ENCODE measurements at regions not wholly inside any gene's neighbourhood (a gene's known extent, or its start where the extent isn't known, plus 50 kb on each side); places are given as distances from the start of the nearest gene placed in this dataset.

DNA sequence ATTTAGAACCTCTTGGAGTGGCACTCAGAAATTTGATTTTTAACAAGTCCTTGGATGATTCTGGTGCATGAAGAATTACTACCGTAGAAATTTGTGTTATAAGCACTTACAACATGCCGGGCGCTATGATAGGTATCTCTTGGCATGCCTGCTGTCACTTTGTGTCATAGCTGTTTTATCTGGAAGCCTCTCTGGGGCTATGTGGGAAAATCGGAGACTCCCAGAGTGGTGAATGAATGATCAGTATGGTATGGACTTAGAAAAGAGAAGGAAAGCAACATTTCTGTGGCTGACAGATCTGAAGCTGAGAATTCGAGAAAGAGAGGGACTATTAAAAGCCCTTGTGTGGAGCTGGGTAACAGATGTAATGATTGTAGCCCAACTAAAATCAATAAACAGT lies 177.4 kb upstream of the MAMLD1 start:
- Histone ChIP-seq H3K4me1 (ENCODE audit: control insufficient read depth, insufficient read depth, low read depth, low read length) (no peaks in the 10 kb centered on the region), H3K4me2 (ENCODE audit: low read length, poor library complexity, severe bottlenecking) (no peak overlapping the region), H3K27ac (ENCODE audit: low read length, poor library complexity, severe bottlenecking) (no peak overlapping the region), H3K27me3 (ENCODE audit: control insufficient read depth in 1 of 2, insufficient read depth in 1 of 2, low read length in 2 of 2) (peaks cover 0 to 18% of the 10 kb centered on the region in 2 experiments), H2BK120ac (ENCODE audit: low read depth, low read length) (no peak overlapping the region), H3K14ac (ENCODE audit: low read length in 2 of 2) (no peak overlapping the region), H3K4me3 (ENCODE audit: insufficient read depth in 1 of 2, low read depth in 1 of 2, low read length in 2 of 2) (no peak overlapping the region), H3K79me1 (replicated peaks; ENCODE audit: low read length, poor library complexity, severe bottlenecking) (no peaks in the 10 kb centered on the region), H3K4ac (ENCODE audit: low read depth in 1 of 2, low read length in 2 of 2) (no peak overlapping the region), H2AK5ac (ENCODE audit: low read length, severe bottlenecking) (no peak overlapping the region), H2BK5ac (ENCODE audit: low read depth, low read length, poor library complexity, severe bottlenecking) (no peak overlapping the region), H2BK15ac (ENCODE audit: low read depth, poor library complexity, severe bottlenecking) (no peak overlapping the region), H4K91ac (ENCODE audit: low read length) (no peak overlapping the region), H3K9me3 (ENCODE audit: control insufficient read depth, low read length) (no peaks in the 10 kb centered on the region), H2AFZ (ENCODE audit: low read depth, low read length) (no peak overlapping the region), H3K18ac (ENCODE audit: low read depth in 1 of 2, low read length in 2 of 2) (no peak overlapping the region), H2BK12ac (ENCODE audit: low read length in 2 of 2) (no peak overlapping the region), H3K9ac (ENCODE audit: low read length) (no peak overlapping the region), H3K36me3 (ENCODE audit: control insufficient read depth in 1 of 2, insufficient read depth in 2 of 2, low read depth in 1 of 2, low read length in 2 of 2) (no peaks in the 10 kb centered on the region), H4K8ac (ENCODE audit: low read length) (no peak overlapping the region), H3K23ac (ENCODE audit: low read length in 2 of 2) (no peak overlapping the region)
- WGBS, result 94% methylated on average over 5 of the region's 5 CpGs
- DNase-seq, result no peak

DNA sequence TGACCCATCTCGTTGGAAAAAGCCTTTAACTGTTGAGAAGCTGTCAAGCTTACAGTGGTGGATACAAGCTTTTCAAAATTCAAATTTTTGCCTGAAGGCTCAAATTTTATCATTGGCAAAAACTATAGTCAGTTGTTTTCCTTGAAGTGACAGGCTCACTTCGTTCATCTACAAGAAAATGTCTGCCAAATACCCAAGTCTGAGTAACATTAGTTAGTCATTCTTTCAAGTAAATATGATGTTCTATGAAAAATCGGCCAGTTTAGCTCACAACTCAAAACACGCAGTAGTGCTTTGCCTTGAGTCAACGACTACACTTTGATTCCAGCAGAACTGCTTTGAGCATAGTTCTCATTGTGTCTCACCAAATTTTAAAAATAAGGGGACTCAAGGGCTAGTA lies 170.3 kb upstream of the MAMLD1 start:
- Histone ChIP-seq H3K4me2 (ENCODE audit: low read length, poor library complexity, severe bottlenecking) (no peak overlapping the region), H2BK120ac (ENCODE audit: low read depth, low read length) (no peak overlapping the region), H2AK5ac (ENCODE audit: low read length, severe bottlenecking) (no peak overlapping the region), H3K4me1 (ENCODE audit: control insufficient read depth, insufficient read depth, low read depth, low read length) (no peaks in the 10 kb centered on the region), H2BK15ac (ENCODE audit: low read depth, poor library complexity, severe bottlenecking) (no peak overlapping the region), H4K91ac (ENCODE audit: low read length) (no peak overlapping the region), H3K79me1 (replicated peaks; ENCODE audit: low read length, poor library complexity, severe bottlenecking) (no peaks in the 10 kb centered on the region), H3K36me3 (ENCODE audit: control insufficient read depth in 1 of 2, insufficient read depth in 2 of 2, low read depth in 1 of 2, low read length in 2 of 2) (no peaks in the 10 kb centered on the region), H3K4ac (ENCODE audit: low read depth in 1 of 2, low read length in 2 of 2) (no peak overlapping the region), H3K4me3 (ENCODE audit: insufficient read depth in 1 of 2, low read depth in 1 of 2, low read length in 2 of 2) (no peak overlapping the region), H2BK12ac (ENCODE audit: low read length in 2 of 2) (no peak overlapping the region), H3K23ac (ENCODE audit: low read length in 2 of 2) (no peak overlapping the region), H3K9ac (ENCODE audit: low read length) (no peak overlapping the region), H3K27me3 (ENCODE audit: control insufficient read depth in 1 of 2, insufficient read depth in 1 of 2, low read length in 2 of 2) (peaks cover 0 to 24% of the 10 kb centered on the region in 2 experiments), H3K27ac (ENCODE audit: low read length, poor library complexity, severe bottlenecking) (no peak overlapping the region), H2BK5ac (ENCODE audit: low read depth, low read length, poor library complexity, severe bottlenecking) (no peak overlapping the region), H3K18ac (ENCODE audit: low read depth in 1 of 2, low read length in 2 of 2) (no peak overlapping the region), H2AFZ (ENCODE audit: low read depth, low read length) (no peak overlapping the region), H3K9me3 (ENCODE audit: control insufficient read depth, low read length) (peaks cover 3% of the 10 kb centered on the region), H3K14ac (ENCODE audit: low read length in 2 of 2) (no peak overlapping the region), H4K8ac (ENCODE audit: low read length) (no peak overlapping the region)
- WGBS, result 100% methylated on average over 1 of the region's 5 CpGs
- DNase-seq, result no peak

DNA sequence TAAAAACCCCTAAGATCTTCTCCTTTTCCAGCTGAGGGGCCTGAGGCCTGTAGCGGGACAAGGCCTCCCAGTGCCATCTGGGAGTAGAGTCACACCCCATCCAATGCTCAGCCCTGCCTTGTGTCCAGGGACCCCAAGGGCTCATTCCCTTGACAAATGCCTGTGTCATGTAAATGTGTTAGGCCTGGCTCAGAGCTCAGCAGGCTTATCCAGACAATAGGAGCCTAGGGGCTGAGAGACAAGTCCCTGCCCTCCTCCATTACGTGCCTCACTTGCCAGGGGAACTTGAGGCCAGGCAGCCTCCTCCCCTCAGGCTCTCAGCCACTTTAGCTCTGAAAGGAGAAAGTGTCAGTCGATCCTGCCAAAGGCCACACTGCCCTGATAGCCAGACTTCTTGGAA lies 166.8 kb upstream of the MAMLD1 start:
- no peak overlapping the region for H3K4me2 ChIP-seq (ENCODE audit: low read length, poor library complexity, severe bottlenecking)
- no peak overlapping the region for H2BK5ac ChIP-seq (ENCODE audit: low read depth, low read length, poor library complexity, severe bottlenecking)
- no peak overlapping the region for H4K8ac ChIP-seq (ENCODE audit: low read length)
- H3K9me3 ChIP-seq (ENCODE audit: control insufficient read depth, low read length), result peaks cover 3% of the 10 kb centered on the region
- H3K23ac ChIP-seq (ENCODE audit: low read length in 2 of 2), result no peak overlapping the region
- H2BK12ac ChIP-seq (ENCODE audit: low read length in 2 of 2), result no peak overlapping the region
- no peak overlapping the region for H3K14ac ChIP-seq (ENCODE audit: low read length in 2 of 2)
- no peak overlapping the region for H2BK15ac ChIP-seq (ENCODE audit: low read depth, poor library complexity, severe bottlenecking)
- H3K9ac ChIP-seq (ENCODE audit: low read length), result no peak overlapping the region
- H3K18ac ChIP-seq (ENCODE audit: low read depth in 1 of 2, low read length in 2 of 2), result no peak overlapping the region
- H4K91ac ChIP-seq (ENCODE audit: low read length), result no peak overlapping the region
- no peak overlapping the region for H3K27ac ChIP-seq (ENCODE audit: low read length, poor library complexity, severe bottlenecking)
- DNase-seq, result no peak
- 63% methylated on average over 2 of the region's 3 CpGs for WGBS
- no peak overlapping the region for H2BK120ac ChIP-seq (ENCODE audit: low read depth, low read length)
- no peaks in the 10 kb centered on the region for H3K79me1 ChIP-seq (replicated peaks; ENCODE audit: low read length, poor library complexity, severe bottlenecking)
- no peaks in the 10 kb centered on the region for H3K36me3 ChIP-seq (ENCODE audit: control insufficient read depth in 1 of 2, insufficient read depth in 2 of 2, low read depth in 1 of 2, low read length in 2 of 2)
- no peak overlapping the region for H2AK5ac ChIP-seq (ENCODE audit: low read length, severe bottlenecking)
- H3K4me1 ChIP-seq (ENCODE audit: control insufficient read depth, insufficient read depth, low read depth, low read length), result peaks cover 19% of the 10 kb centered on the region
- no peak overlapping the region for H3K4ac ChIP-seq (ENCODE audit: low read depth in 1 of 2, low read length in 2 of 2)
- H3K4me3 ChIP-seq (ENCODE audit: insufficient read depth in 1 of 2, low read depth in 1 of 2, low read length in 2 of 2), result no peak overlapping the region
- H3K27me3 ChIP-seq (ENCODE audit: control insufficient read depth in 1 of 2, insufficient read depth in 1 of 2, low read length in 2 of 2), result peaks cover 0 to 16% of the 10 kb centered on the region in 2 experiments
- no peak overlapping the region for H2AFZ ChIP-seq (ENCODE audit: low read depth, low read length)

DNA sequence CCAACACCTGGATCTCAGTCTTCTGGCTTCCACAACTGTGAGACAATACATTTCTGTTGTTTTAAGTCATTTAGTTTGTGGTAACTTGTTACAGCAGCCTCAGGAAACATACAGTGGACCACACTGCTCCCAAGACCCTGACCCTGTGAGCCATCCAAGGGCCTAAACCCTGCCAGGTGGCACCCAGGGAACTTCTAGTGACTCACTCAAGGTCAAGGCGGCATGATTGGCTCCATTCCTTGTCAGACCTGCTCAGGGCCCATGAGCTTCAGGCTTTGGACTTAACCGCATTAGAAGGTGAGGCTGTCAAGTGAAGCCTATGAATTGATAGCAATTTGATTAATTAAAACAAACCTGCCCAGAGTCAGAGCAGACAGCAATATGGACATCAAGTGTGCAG lies 165.7 kb upstream of the MAMLD1 start:
- H2BK5ac ChIP-seq (ENCODE audit: low read depth, low read length, poor library complexity, severe bottlenecking), result no peak overlapping the region
- H3K9ac ChIP-seq (ENCODE audit: low read length), result no peak overlapping the region
- H3K4me3 ChIP-seq (ENCODE audit: insufficient read depth in 1 of 2, low read depth in 1 of 2, low read length in 2 of 2), result no peak overlapping the region
- H2AK5ac ChIP-seq (ENCODE audit: low read length, severe bottlenecking), result no peak overlapping the region
- H3K27me3 ChIP-seq (ENCODE audit: control insufficient read depth in 1 of 2, insufficient read depth in 1 of 2, low read length in 2 of 2), result peaks cover 0 to 13% of the 10 kb centered on the region in 2 experiments
- H3K27ac ChIP-seq (ENCODE audit: low read length, poor library complexity, severe bottlenecking), result no peak overlapping the region
- no peak for DNase-seq
- H3K36me3 ChIP-seq (ENCODE audit: control insufficient read depth in 1 of 2, insufficient read depth in 2 of 2, low read depth in 1 of 2, low read length in 2 of 2), result no peaks in the 10 kb centered on the region
- no peak overlapping the region for H2AFZ ChIP-seq (ENCODE audit: low read depth, low read length)
- H3K79me1 ChIP-seq (replicated peaks; ENCODE audit: low read length, poor library complexity, severe bottlenecking), result no peaks in the 10 kb centered on the region
- H2BK12ac ChIP-seq (ENCODE audit: low read length in 2 of 2), result no peak overlapping the region
- H4K91ac ChIP-seq (ENCODE audit: low read length), result no peak overlapping the region
- H3K4me1 ChIP-seq (ENCODE audit: control insufficient read depth, insufficient read depth, low read depth, low read length), result peaks cover 22% of the 10 kb centered on the region
- H2BK15ac ChIP-seq (ENCODE audit: low read depth, poor library complexity, severe bottlenecking), result no peak overlapping the region
- 80% methylated on average over 1 of the region's 2 CpGs for WGBS
- peaks cover 3% of the 10 kb centered on the region for H3K9me3 ChIP-seq (ENCODE audit: control insufficient read depth, low read length)
- H3K4me2 ChIP-seq (ENCODE audit: low read length, poor library complexity, severe bottlenecking), result no peak overlapping the region
- H3K14ac ChIP-seq (ENCODE audit: low read length in 2 of 2), result no peak overlapping the region
- H2BK120ac ChIP-seq (ENCODE audit: low read depth, low read length), result no peak overlapping the region
- no peak overlapping the region for H3K4ac ChIP-seq (ENCODE audit: low read depth in 1 of 2, low read length in 2 of 2)
- no peak overlapping the region for H4K8ac ChIP-seq (ENCODE audit: low read length)
- H3K23ac ChIP-seq (ENCODE audit: low read length in 2 of 2), result no peak overlapping the region
- no peak overlapping the region for H3K18ac ChIP-seq (ENCODE audit: low read depth in 1 of 2, low read length in 2 of 2)
